Immature natural killer cell (primary cell): ENCODE measurements at regions not wholly inside any gene's neighbourhood (a gene's known extent, or its start where the extent isn't known, plus 50 kb on each side); places are given as distances from the start of the nearest gene placed in this dataset.

Experiments used
- DNase-seq, 3 donors: peaks; one replicate each; pipeline ENCODE4 v3.0.0; 2022; ENCODE audit warnings: mixed read lengths in 1 of 3
- H3K27ac Mint-ChIP-seq, 6 donors: one replicate each; pipeline ENCODE4 v1.8.0; 2020; ENCODE audit warnings: mixed read lengths in 6 of 6, mild to moderate bottlenecking in 5 of 6, inconsistent platforms in 4 of 6, moderate library complexity in 3 of 6
- H3K27me3 Mint-ChIP-seq, 3 donors: one replicate each; pipeline ENCODE4 v1.8.0; 2020 to 2021; ENCODE audit warnings: low read depth in 3 of 3, mild to moderate bottlenecking in 3 of 3, mixed read lengths in 3 of 3, moderate library complexity in 3 of 3, inconsistent platforms in 1 of 3
- H3K36me3 Mint-ChIP-seq, 3 donors: one replicate each; pipeline ENCODE4 v1.8.0; 2020; ENCODE audit warnings: mixed read lengths in 3 of 3, inconsistent platforms in 2 of 3, mild to moderate bottlenecking in 2 of 3
- H3K4me1 Mint-ChIP-seq, 2 donors: one replicate each; pipeline ENCODE4 v1.8.0; 2020; ENCODE audit warnings: inconsistent platforms in 2 of 2, mild to moderate bottlenecking in 2 of 2, mixed read lengths in 2 of 2, moderate library complexity in 1 of 2
- H3K4me3 Mint-ChIP-seq, 5 donors: one replicate each; pipeline ENCODE4 v1.8.0; 2020; ENCODE audit warnings: mild to moderate bottlenecking in 5 of 5, mixed read lengths in 5 of 5, inconsistent platforms in 3 of 5, moderate library complexity in 3 of 5
- H3K9me3 Mint-ChIP-seq, 6 donors: one replicate each; pipeline ENCODE4 v1.8.0; 2020; ENCODE audit warnings: mild to moderate bottlenecking in 6 of 6, mixed read lengths in 6 of 6, inconsistent platforms in 4 of 6, moderate library complexity in 3 of 6

DNA sequence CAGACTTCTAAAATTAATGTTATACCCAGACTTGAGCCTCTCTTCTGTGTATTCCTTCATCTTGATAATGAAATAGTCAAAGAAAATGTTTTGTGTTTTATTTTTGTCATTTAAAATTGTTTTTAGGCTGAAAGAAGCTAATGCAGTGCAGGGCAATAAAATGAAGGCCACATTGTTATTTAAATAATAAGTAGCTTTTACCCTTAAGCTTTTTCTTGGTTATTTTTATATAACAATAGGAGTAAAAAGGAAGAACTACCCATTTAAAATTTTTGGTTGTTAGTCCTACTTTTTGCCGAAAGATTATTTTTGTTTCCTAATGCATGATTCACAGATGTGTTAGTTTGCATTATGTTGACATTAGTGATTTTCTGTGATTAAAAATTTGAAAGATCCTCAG, 181.0 kb upstream of the MEOX2 start:
- peaks cover 5 to 29% (median 13%) of the 10 kb centered on the region in 6 donors for H3K9me3 Mint-ChIP-seq
- H3K4me3 Mint-ChIP-seq = no peak overlapping the region
- DNase-seq = no peak
- H3K27me3 Mint-ChIP-seq = no peaks in the 10 kb centered on the region
- H3K27ac Mint-ChIP-seq = no peak overlapping the region
- H3K4me1 Mint-ChIP-seq = no peaks in the 10 kb centered on the region
- peaks cover 0 to 3% (median 0%) of the 10 kb centered on the region in 3 donors for H3K36me3 Mint-ChIP-seq

DNA sequence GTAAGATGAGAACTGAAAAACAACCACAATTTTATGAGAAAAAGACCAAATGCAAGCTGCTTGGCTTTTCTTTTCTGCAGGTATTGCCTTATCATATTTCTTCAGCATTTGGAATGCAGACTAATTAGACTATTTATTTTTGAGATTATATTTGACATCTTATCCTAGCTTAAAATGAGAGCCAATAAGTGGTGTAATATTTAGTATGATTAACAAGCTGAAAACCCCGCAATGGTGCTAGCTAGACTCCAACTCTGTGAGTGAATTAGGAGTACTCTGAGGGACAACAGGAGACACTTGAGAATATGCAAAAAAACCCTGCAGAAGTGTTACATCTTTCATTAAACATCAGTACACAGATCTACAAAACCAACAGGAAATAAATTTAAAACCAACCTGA, 180.3 kb upstream of the MEOX2 start:
- no peaks in the 10 kb centered on the region for H3K27me3 Mint-ChIP-seq
- H3K9me3 Mint-ChIP-seq = peaks cover 5 to 29% (median 10%) of the 10 kb centered on the region in 6 donors
- no peak overlapping the region for H3K27ac Mint-ChIP-seq
- no peak overlapping the region for H3K4me3 Mint-ChIP-seq
- DNase-seq = no peak
- no peaks in the 10 kb centered on the region for H3K4me1 Mint-ChIP-seq
- peaks cover 0 to 3% (median 0%) of the 10 kb centered on the region in 3 donors for H3K36me3 Mint-ChIP-seq

DNA sequence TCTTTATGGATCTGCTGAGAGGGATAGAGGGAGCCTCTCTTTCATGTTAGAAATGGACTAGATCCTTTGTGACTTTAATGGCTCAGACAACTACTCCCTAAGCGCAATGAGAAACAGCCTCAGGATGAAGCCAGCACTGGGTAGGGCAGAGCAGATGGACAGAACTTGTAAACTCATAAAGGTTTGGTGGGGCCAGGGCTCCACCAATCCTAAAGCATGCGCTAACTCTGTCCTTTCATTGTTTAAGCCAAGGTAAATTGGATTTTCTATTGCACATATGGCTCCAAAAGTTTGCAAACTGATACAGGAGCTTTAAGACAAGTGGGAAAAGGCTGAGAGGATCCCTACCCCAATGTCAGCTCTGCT, 178.1 kb upstream of the MEOX2 start:
- no peak overlapping the region for H3K27ac Mint-ChIP-seq
- DNase-seq = no peak
- no peak overlapping the region for H3K4me3 Mint-ChIP-seq
- no peaks in the 10 kb centered on the region for H3K27me3 Mint-ChIP-seq
- H3K36me3 Mint-ChIP-seq = peaks cover 0 to 3% (median 0%) of the 10 kb centered on the region in 3 donors
- H3K9me3 Mint-ChIP-seq = peaks cover 5 to 28% (median 8%) of the 10 kb centered on the region in 6 donors
- no peaks in the 10 kb centered on the region for H3K4me1 Mint-ChIP-seq

DNA sequence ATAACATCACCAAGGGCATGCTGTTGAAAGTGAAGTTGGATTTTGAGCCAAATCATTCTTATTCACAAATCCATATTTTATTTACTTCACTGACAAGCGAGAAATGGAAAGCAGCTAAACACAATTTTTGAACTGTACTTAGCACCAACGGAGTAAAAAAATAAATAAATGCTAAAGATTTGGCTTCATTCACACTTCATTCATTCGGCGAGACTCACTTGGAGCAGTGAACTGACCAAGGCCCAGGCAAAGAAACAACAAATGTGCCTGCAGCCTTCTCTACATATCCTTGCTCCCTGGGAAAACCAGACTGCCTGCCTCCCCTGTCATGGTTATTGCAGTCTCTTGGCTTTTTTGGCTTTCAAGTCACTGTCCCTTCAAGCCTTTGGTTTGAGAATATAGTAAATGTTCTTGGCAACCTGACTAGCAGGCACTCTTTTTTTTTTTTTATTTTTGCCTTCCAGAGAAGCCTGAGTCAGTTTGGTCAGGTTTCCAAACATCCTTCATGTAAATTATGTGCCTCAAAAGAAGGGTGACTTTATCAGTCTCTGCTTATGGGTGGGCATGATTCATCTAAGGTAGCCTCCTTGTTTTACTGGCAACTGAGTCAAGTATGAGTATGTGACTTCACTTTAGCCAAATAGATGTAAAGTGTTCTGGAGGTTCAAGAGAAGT, 177.6 kb upstream of the MEOX2 start:
- Mint-ChIP-seq H3K36me3 (peaks cover 0 to 3% (median 0%) of the 10 kb centered on the region in 3 donors), H3K27me3 (no peaks in the 10 kb centered on the region), H3K9me3 (peaks cover 5 to 28% (median 7%) of the 10 kb centered on the region in 6 donors), H3K4me1 (no peaks in the 10 kb centered on the region), H3K4me3 (no peak overlapping the region), H3K27ac (no peak overlapping the region)
- no peak for DNase-seq

DNA sequence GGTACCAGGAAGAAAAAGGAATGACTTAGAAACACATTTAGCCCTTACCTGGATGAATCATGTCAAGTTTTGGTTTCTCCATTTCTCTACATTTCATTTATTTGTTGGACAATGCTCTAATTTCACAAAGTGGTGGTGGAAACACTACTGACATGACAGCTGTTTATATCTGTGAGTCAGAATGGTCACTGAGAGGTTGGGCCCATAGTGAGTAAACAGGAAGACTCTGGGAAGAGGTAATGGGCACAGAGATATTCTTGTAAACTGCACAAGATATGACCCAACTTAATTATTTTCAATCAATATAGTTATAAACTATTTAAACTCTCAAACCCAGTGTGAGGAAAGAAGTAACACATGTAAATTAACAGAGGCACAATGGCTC, 176.3 kb upstream of the MEOX2 start:
- Mint-ChIP-seq H3K27ac (no peak overlapping the region), H3K27me3 (no peaks in the 10 kb centered on the region), H3K4me1 (no peaks in the 10 kb centered on the region), H3K9me3 (peaks cover 5 to 35% (median 9%) of the 10 kb centered on the region in 6 donors), H3K36me3 (peaks cover 0 to 3% (median 0%) of the 10 kb centered on the region in 3 donors), H3K4me3 (no peak overlapping the region)
- no peak for DNase-seq

DNA sequence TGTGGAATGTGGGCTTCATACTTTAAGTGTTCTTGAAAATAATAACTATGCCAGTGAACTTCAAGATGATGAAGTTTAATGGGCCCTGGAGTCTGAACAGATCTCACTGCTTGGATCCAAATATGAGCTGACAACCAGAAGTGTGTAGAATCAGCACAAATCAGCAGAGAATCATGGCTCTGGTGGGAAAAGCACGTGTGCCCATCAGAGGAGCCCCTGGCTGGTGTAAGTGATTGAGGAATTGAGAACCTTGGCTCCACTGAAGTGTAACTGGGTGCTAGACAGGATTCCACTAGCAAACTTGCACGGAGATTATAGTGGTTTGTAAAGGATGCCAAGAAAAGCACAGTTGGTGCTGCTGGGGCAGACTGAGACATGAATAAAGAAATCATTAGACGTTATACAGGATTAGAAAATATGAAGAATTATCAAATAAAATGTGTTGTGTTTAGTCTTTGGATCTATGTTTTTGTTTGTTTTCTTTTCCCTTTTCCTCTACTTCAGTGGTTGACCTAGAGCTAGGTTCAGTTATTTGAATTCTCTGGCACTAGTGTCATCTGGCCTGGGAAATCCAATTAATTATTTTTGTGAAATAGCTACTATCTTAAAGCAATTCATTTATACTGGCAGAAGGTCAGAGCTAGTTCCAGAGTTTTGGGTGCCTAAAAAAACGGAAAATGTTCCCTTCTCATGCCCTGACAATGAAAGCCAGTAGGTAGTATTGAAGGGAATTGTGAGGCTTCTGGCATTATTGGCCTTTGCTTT, 175.7 kb upstream of the MEOX2 start:
- no peaks in the 10 kb centered on the region for H3K27me3 Mint-ChIP-seq
- H3K36me3 Mint-ChIP-seq = peaks cover 0 to 3% (median 0%) of the 10 kb centered on the region in 3 donors

DNA sequence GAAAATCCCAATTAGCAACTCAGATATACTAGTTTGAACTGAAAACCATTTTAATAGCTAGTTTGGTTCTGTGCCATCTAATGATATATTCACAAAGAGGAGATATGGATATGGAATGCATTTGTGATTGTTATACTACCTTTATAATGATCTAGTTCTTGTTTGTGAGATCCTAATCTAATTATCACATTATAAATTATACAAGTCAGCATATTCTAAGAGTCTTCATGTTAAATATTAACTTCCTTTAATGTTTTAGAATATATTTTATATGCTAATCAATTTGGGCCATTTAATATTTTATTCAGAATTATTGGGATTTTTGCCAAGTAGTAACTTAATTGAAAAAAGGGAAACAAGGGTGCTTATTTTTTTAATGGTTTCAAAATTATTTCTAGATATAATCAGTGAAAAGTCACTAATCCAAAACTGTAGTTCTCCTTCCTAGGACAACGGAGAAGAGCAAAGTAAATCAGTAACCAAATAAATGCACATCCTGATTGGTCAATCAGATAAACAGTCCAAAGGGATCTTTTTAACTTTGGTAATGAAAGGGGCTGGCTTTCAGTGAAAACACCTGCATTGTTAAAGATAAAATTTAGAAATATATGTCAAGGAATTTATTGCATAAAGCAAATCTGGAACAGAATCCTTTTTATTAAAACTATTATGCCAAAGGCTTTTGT, 173.9 kb upstream of the MEOX2 start:
- no peak for DNase-seq
- Mint-ChIP-seq H3K27me3 (no peaks in the 10 kb centered on the region), H3K36me3 (peaks cover 0 to 3% (median 0%) of the 10 kb centered on the region in 3 donors), H3K4me1 (no peaks in the 10 kb centered on the region), H3K9me3 (peaks cover 4 to 34% (median 11%) of the 10 kb centered on the region in 6 donors), H3K4me3 (no peak overlapping the region), H3K27ac (no peak overlapping the region)

More for the DNA sequence above, 175.7 kb upstream of the MEOX2 start:
- H3K9me3 Mint-ChIP-seq = peaks cover 8 to 37% (median 11%) of the 10 kb centered on the region in 6 donors
- H3K27ac Mint-ChIP-seq = no peak overlapping the region
- DNase-seq = no peak
- no peak overlapping the region for H3K4me3 Mint-ChIP-seq
- no peaks in the 10 kb centered on the region for H3K4me1 Mint-ChIP-seq

DNA sequence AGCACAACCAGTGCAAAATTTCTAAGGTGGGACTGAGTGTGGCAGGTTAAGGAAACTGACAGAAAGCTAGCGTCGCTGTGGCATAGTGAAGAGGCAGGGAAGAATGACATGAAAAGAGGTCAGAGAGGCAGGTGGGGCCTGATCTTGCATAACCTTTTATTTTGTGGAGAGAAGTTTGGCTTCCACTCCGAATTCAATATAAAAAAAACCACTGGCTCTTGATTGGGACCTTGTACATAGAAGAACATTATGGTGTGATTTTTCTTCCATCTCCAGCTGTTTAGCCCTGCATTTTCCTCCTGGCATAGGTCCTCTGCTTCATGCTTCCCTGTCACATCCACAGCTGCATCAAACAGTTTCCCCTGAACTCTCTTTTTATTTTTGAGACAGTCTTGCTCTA, 170.5 kb upstream of the MEOX2 start:
- Mint-ChIP-seq H3K9me3 (peaks cover 3 to 35% (median 12%) of the 10 kb centered on the region in 6 donors), H3K36me3 (no peaks in the 10 kb centered on the region), H3K27ac (no peak overlapping the region), H3K4me1 (no peaks in the 10 kb centered on the region), H3K27me3 (peaks cover 0 to 3% (median 0%) of the 10 kb centered on the region in 3 donors), H3K4me3 (no peak overlapping the region)
- no peak for DNase-seq

DNA sequence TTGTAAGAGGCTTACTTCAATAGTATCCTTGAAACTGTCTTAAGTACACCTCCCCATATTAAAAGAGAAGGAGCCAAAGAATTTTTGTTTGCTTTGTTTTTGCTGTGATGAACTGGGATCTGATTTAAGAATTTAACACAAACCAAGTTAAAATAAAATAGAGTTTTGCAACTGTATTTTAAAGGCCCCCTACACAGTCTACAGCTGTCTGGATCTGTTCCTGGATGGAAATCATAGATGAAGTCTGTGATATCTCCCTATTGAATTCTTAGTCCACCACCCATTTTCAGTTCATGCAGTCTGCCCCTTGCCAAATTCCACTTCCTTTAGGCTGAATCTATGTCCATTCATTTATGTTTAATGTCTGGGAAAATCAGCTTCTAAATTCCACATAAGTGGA, 169.8 kb upstream of the MEOX2 start:
- H3K4me1 Mint-ChIP-seq = no peaks in the 10 kb centered on the region
- H3K27ac Mint-ChIP-seq = no peak overlapping the region
- H3K36me3 Mint-ChIP-seq = no peaks in the 10 kb centered on the region
- no peak for DNase-seq
- H3K4me3 Mint-ChIP-seq = no peak overlapping the region
- H3K9me3 Mint-ChIP-seq = peaks cover 3 to 31% (median 10%) of the 10 kb centered on the region in 6 donors
- H3K27me3 Mint-ChIP-seq = peaks cover 0 to 3% (median 0%) of the 10 kb centered on the region in 3 donors

DNA sequence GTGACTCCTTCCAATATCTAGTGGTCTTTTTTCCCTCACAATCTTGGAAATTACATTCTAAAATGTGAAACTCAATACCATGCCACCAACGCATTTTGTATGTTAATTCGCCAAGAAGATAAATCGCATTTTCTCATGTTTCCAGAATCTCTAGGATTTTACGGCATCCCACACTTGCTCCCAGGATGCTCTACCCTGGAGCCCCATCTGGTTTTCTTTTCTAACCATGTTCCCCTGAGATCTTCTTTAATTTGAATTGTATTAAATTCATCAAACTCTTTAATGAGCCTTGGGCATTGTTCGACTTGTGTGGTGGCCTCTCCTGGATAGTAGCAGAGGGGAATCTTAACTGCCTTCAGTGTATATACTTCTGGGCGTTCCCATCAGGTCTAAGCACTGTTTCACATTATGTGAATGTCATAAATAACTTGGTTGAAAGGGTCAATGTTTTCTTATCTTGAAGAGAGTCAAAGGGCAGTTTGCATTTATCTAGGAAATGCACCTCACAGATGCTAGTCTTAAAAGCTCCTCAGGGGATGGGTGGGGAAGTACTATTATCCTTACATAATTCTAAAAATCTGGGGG, 169.1 kb upstream of the MEOX2 start:
- Mint-ChIP-seq H3K9me3 (peaks cover 3 to 25% (median 10%) of the 10 kb centered on the region in 6 donors), H3K27me3 (peaks cover 0 to 3% (median 0%) of the 10 kb centered on the region in 3 donors), H3K4me3 (no peak overlapping the region), H3K27ac (no peak overlapping the region), H3K4me1 (no peaks in the 10 kb centered on the region), H3K36me3 (no peaks in the 10 kb centered on the region)
- no peak for DNase-seq

DNA sequence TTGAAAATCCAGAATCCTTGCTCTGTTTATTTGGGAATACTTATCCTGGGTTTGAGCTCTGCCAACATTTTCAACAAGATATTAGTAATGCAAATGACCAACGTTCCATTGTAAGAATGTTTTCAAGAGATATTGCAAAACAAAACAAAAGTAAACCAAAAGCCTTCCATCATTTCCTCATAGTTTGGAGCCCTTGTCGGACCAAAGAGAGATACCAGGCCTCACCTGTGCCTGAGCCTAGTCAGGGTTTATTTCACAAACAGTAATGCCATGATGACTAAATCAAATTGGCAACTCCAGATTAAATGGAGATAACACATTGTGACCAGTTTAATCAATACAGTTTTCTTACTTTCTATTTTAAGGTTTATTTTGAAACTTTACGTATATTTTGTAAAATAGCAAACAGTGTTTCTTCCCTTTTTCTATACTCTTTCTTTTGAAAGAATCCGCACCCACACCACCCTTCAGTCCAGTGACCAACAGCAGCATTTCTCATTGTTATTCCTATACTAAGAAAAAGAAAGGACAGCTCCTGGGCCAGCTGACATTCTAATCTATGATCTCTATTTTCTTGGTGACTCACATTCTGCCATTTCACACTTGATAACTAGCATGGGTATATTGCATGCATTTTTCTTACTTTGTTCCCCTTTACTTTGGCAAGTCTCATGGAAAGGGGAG, 168.5 kb upstream of the MEOX2 start:
- no peaks in the 10 kb centered on the region for H3K4me1 Mint-ChIP-seq
- H3K4me3 Mint-ChIP-seq = no peak overlapping the region
- H3K9me3 Mint-ChIP-seq = peaks cover 3 to 25% (median 13%) of the 10 kb centered on the region in 6 donors
- H3K27me3 Mint-ChIP-seq = peaks cover 0 to 3% (median 0%) of the 10 kb centered on the region in 3 donors
- DNase-seq = no peak
- no peak overlapping the region for H3K27ac Mint-ChIP-seq
- H3K36me3 Mint-ChIP-seq = no peaks in the 10 kb centered on the region

DNA sequence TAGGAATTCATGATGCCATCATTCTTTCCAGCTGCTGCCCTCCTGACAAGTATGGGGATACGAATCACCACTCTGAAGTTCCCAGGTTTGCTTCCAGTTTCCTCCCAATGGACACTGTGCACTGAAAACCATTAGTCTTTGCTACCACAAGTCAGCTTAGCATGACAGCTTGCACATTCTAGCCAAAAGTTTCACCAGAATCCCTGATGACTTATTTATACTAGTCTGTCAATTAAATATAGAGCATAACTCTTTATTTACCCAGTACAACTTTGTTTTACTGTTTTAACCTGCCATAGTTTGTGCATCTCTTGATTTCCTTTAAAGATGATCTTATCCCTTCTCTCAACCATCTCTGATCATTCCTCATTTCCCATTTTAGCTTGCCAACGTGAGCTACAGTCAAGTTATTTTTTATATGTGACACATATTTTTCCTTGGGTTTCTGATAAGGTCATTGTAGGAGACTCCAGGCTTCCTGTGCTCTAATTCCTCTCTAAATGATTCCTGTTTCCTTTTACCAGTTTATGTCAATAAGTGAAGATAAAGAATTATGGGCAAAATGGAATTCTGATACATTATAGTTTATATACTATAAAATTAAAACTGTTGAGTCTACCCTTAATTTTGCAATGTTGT, 167.5 kb upstream of the MEOX2 start:
- Mint-ChIP-seq H3K27ac (no peak overlapping the region), H3K4me1 (no peaks in the 10 kb centered on the region)

DNA sequence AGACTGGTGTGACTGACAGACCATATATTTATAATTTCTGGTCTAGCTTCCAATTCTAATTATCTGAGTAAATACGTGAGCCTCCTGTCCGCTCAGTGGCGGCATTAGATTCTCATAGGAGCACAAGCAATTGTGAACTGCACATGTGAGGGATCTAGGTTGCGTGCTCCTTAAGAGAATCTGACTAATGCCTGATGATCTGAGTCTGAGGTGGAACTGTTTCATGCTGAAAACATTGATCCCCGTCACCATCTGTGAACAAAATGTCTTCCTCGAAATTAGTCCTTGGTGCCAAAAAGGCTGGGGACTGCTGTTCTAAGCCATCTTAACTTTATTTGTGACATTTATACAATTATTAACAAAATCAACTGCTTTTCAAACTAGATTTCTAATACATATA, 164.7 kb upstream of the MEOX2 start:
- Mint-ChIP-seq H3K4me1 (no peaks in the 10 kb centered on the region), H3K9me3 (peaks cover 2 to 17% (median 7%) of the 10 kb centered on the region in 6 donors), H3K27me3 (peaks cover 0 to 3% (median 0%) of the 10 kb centered on the region in 3 donors), H3K36me3 (no peaks in the 10 kb centered on the region), H3K27ac (no peak overlapping the region), H3K4me3 (no peak overlapping the region)
- no peak for DNase-seq

More for the DNA sequence above, 167.5 kb upstream of the MEOX2 start:
- Mint-ChIP-seq H3K9me3 (peaks cover 3 to 25% (median 15%) of the 10 kb centered on the region in 6 donors), H3K27me3 (peaks cover 0 to 3% (median 0%) of the 10 kb centered on the region in 3 donors), H3K4me3 (no peak overlapping the region), H3K36me3 (no peaks in the 10 kb centered on the region)
- DNase-seq = no peak
